ENCODE measurements at regions not wholly inside any gene's neighbourhood (a gene's known extent, or its start where the extent isn't known, plus 50 kb on each side); places are given as distances from the start of the nearest gene placed in this dataset.

DNA sequence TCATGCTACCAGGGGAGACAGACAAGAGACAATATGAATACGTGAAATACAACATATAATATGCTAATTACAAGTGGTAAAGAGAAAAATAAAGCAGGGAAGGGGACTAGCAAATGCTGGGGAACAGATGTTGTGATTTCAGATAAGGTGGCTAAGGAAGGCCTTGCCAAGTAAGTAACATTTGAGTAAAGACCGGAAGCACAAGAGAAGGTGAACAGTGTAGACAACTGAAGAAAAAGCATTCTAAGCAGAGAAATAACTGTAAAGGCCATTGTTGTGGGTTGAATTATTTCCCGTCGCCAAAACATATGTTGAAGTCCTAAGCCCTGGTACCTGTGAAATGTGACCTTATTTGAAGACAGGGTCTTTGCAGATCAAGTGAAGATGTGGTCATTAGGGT lies 63.7 kb upstream of the EED start:
- Histone ChIP-seq H3K9me3 (ENCODE audit: control insufficient read depth, insufficient read depth, low read depth, low read length) (no peaks in the 10 kb centered on the region), H3K27ac (ENCODE audit: low read length) (no peak overlapping the region), H3K27me3 (ENCODE audit: control insufficient read depth, insufficient read depth, low read length) (no peaks in the 10 kb centered on the region), H3K4me3 (ENCODE audit: low read depth in 2 of 2, low read length in 2 of 2) (no peak overlapping the region), H3K4me1 (ENCODE audit: control insufficient read depth, insufficient read depth, low read length) (peaks cover 3% of the 10 kb centered on the region; the same call in 1 of the 2 replicates), H3K36me3 (ENCODE audit: control insufficient read depth, insufficient read depth, low read length) (no peaks in the 10 kb centered on the region)
- ChIA-PET CTCF (no interaction called here), POLR2A (no interaction called here)
- intact Hi-C loops (cut with micrococcal nuclease; ENCODE audit: unreplicated experiment) (no loop called here), in situ Hi-C loops (cut with HindIII; ENCODE audit: low pct_unique_long_range_greater_than_20kb, low sequenced_read_pairs) (no loop called here)
- TF ChIP-seq POLR2AphosphoS5 (IDR thresholded peaks at IDR 0.05; ENCODE audit: low read depth, low read length) (no peak), TCF7L2 (IDR thresholded peaks at IDR 0.05; ENCODE audit: low read depth, low read length) (no peak), SIN3A (IDR thresholded peaks at IDR 0.05; ENCODE audit: borderline replicate concordance, insufficient read depth, low read depth, low read length) (no peak)
- TF ChIP-seq, protein P1, sequence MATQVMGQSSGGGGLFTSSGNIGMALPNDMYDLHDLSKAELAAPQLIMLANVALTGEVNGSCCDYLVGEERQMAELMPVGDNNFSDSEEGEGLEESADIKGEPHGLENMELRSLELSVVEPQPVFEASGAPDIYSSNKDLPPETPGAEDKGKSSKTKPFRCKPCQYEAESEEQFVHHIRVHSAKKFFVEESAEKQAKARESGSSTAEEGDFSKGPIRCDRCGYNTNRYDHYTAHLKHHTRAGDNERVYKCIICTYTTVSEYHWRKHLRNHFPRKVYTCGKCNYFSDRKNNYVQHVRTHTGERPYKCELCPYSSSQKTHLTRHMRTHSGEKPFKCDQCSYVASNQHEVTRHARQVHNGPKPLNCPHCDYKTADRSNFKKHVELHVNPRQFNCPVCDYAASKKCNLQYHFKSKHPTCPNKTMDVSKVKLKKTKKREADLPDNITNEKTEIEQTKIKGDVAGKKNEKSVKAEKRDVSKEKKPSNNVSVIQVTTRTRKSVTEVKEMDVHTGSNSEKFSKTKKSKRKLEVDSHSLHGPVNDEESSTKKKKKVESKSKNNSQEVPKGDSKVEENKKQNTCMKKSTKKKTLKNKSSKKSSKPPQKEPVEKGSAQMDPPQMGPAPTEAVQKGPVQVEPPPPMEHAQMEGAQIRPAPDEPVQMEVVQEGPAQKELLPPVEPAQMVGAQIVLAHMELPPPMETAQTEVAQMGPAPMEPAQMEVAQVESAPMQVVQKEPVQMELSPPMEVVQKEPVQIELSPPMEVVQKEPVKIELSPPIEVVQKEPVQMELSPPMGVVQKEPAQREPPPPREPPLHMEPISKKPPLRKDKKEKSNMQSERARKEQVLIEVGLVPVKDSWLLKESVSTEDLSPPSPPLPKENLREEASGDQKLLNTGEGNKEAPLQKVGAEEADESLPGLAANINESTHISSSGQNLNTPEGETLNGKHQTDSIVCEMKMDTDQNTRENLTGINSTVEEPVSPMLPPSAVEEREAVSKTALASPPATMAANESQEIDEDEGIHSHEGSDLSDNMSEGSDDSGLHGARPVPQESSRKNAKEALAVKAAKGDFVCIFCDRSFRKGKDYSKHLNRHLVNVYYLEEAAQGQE (IDR thresholded peaks at IDR 0.05; ENCODE audit: insufficient read depth in 1 of 2, low read depth in 2 of 2, low read length in 1 of 2) = no peak
- TF ChIP-seq, protein P2, sequence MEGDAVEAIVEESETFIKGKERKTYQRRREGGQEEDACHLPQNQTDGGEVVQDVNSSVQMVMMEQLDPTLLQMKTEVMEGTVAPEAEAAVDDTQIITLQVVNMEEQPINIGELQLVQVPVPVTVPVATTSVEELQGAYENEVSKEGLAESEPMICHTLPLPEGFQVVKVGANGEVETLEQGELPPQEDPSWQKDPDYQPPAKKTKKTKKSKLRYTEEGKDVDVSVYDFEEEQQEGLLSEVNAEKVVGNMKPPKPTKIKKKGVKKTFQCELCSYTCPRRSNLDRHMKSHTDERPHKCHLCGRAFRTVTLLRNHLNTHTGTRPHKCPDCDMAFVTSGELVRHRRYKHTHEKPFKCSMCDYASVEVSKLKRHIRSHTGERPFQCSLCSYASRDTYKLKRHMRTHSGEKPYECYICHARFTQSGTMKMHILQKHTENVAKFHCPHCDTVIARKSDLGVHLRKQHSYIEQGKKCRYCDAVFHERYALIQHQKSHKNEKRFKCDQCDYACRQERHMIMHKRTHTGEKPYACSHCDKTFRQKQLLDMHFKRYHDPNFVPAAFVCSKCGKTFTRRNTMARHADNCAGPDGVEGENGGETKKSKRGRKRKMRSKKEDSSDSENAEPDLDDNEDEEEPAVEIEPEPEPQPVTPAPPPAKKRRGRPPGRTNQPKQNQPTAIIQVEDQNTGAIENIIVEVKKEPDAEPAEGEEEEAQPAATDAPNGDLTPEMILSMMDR (IDR thresholded peaks at IDR 0.05) = no peak
- no TSS peak for BruUV-seq (replicated peaks)
- ATAC-seq = no peak
- DNase-seq (ENCODE audit: low read depth, low spot score) = no peak

DNA sequence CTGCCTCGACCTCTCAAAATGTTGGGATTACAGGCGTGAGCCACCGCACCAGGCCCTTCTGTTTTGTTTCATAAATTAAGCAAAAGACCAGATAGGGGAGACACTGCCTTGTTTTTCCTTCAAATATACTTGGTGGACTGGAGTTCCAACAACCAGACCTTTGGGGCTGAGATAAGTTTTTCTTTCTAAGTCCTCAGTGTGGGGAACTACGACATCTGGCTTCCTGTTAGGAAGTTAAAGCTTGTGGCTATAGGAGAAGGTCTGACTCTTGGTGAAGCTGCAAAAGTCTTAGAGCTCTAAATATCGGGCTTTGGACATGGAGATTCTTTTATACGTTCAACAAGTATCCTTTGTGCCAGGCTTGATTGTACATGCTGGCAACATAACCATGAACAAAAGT lies 64.1 kb upstream of the EED start:
- Histone ChIP-seq H3K4me3 (ENCODE audit: low read depth in 2 of 2, low read length in 2 of 2) (no peak overlapping the region), H3K27ac (ENCODE audit: low read length) (no peak overlapping the region), H3K27me3 (ENCODE audit: control insufficient read depth, insufficient read depth, low read length) (no peaks in the 10 kb centered on the region), H3K4me1 (ENCODE audit: control insufficient read depth, insufficient read depth, low read length) (peaks cover 3% of the 10 kb centered on the region; the same call in 1 of the 2 replicates), H3K36me3 (ENCODE audit: control insufficient read depth, insufficient read depth, low read length) (no peaks in the 10 kb centered on the region), H3K9me3 (ENCODE audit: control insufficient read depth, insufficient read depth, low read depth, low read length) (no peaks in the 10 kb centered on the region)
- TF ChIP-seq, protein P1 (IDR thresholded peaks at IDR 0.05; ENCODE audit: insufficient read depth in 1 of 2, low read depth in 2 of 2, low read length in 1 of 2) = no peak
- TF ChIP-seq TCF7L2 (IDR thresholded peaks at IDR 0.05; ENCODE audit: low read depth, low read length) = no peak
- TF ChIP-seq, protein P2 (IDR thresholded peaks at IDR 0.05) = no peak
- TF ChIP-seq SIN3A (IDR thresholded peaks at IDR 0.05; ENCODE audit: borderline replicate concordance, insufficient read depth, low read depth, low read length) = no peak
- TF ChIP-seq POLR2AphosphoS5 (IDR thresholded peaks at IDR 0.05; ENCODE audit: low read depth, low read length) = no peak
- no peak for ATAC-seq
- intact Hi-C loops (cut with micrococcal nuclease; ENCODE audit: unreplicated experiment) = no loop called here
- in situ Hi-C loops (cut with HindIII; ENCODE audit: low pct_unique_long_range_greater_than_20kb, low sequenced_read_pairs) = no loop called here
- CTCF ChIA-PET = no interaction called here
- POLR2A ChIA-PET = no interaction called here
- no peak for DNase-seq (ENCODE audit: low read depth, low spot score)
- no TSS peak for BruUV-seq (replicated peaks)

Measured in Panc1 (cell line).